Neural crest cell (in vitro differentiated cells): ENCODE measurements at regions not wholly inside any gene's neighbourhood (a gene's known extent, or its start where the extent isn't known, plus 50 kb on each side); places are given as distances from the start of the nearest gene placed in this dataset.
"Not testable (repeated sequence)": the region's sequence is repeated elsewhere in the genome, so short reads cannot be mapped to it uniquely, and the experiment has no call there.

Experiments
- DNase-seq: peaks from one replicate; pipeline ENCODE4 v3.0.0; 2021; ENCODE audit warnings: low read depth, mixed read lengths, low spot score
- H3K27ac Mint-ChIP-seq: one replicate; pipeline ENCODE4 v1.8.0; 2021; ENCODE audit warnings: mild to moderate bottlenecking, mixed read lengths; ENCODE audit not compliant: unreplicated experiment
- H3K27me3 Mint-ChIP-seq: 2 replicates; pipeline ENCODE4 v1.8.0; 2021; ENCODE audit warnings: low read depth, mild to moderate bottlenecking, mixed read lengths
- H3K36me3 Mint-ChIP-seq: 2 replicates; pipeline ENCODE4 v1.8.0; 2021; ENCODE audit warnings: low read depth, mild to moderate bottlenecking, mixed read lengths
- H3K4me1 Mint-ChIP-seq: 2 replicates; pipeline ENCODE4 v1.8.0; 2021; ENCODE audit warnings: mixed read lengths
- H3K4me3 Mint-ChIP-seq: one replicate; pipeline ENCODE4 v1.8.0; 2021; ENCODE audit warnings: mild to moderate bottlenecking, mixed read lengths
- H3K9me3 Mint-ChIP-seq: 2 replicates; pipeline ENCODE4 v1.8.0; 2021; ENCODE audit warnings: mixed read lengths
- CTCF ChIP-seq: fragments of 200-600 bp; sonication (generic); conservative IDR thresholded peaks from 2 replicates; pipeline ENCODE4 v1.5.0; 2021; ENCODE audit warnings: antibody characterized with exemption, mild to moderate bottlenecking

- no peak for TF ChIP-seq CTCF
- no peaks in the 10 kb centered on the region for H3K4me1 Mint-ChIP-seq
These were observed 411.6 kb downstream of the NEBL start for GRCh38 chr10:20485554-20485953.

GRCh38 chr10:20481054-20481453 is 416.1 kb downstream of the NEBL start:
- Mint-ChIP-seq H3K4me1 (no peaks in the 10 kb centered on the region), H3K27ac (no peak overlapping the region), H3K4me3 (no peak overlapping the region), H3K9me3 (peaks cover 10% of the 10 kb centered on the region), H3K27me3 (no peaks in the 10 kb centered on the region), H3K36me3 (peaks cover 5% of the 10 kb centered on the region)
- TF ChIP-seq CTCF: no peak
- no peak for DNase-seq

More at GRCh38 chr10:20485554-20485953, 411.6 kb downstream of the NEBL start:
- no peak overlapping the region for H3K27ac Mint-ChIP-seq
- no peak overlapping the region for H3K4me3 Mint-ChIP-seq
- no peaks in the 10 kb centered on the region for H3K27me3 Mint-ChIP-seq
- DNase-seq: no peak
- peaks cover 8% of the 10 kb centered on the region for H3K9me3 Mint-ChIP-seq
- H3K36me3 Mint-ChIP-seq: peaks cover 3% of the 10 kb centered on the region

GRCh38 chr10:20480575-20480974 is 416.5 kb downstream of the NEBL start:
- not testable (repeated sequence) for H3K27me3 Mint-ChIP-seq, H3K27ac Mint-ChIP-seq, DNase-seq, H3K36me3 Mint-ChIP-seq, H3K4me3 Mint-ChIP-seq, H3K4me1 Mint-ChIP-seq
- H3K9me3 Mint-ChIP-seq: peaks cover 10% of the 10 kb centered on the region

GRCh38 chr10:20474064-20474463 is 423.0 kb downstream of the NEBL start:
- no peaks in the 10 kb centered on the region for H3K27me3 Mint-ChIP-seq
- no peak for DNase-seq
- no peak overlapping the region for H3K27ac Mint-ChIP-seq
- no peak overlapping the region for H3K4me3 Mint-ChIP-seq
- TF ChIP-seq CTCF: no peak
- peaks cover 21% of the 10 kb centered on the region for H3K4me1 Mint-ChIP-seq
- H3K36me3 Mint-ChIP-seq: no peaks in the 10 kb centered on the region
- peaks cover 7% of the 10 kb centered on the region for H3K9me3 Mint-ChIP-seq

GRCh38 chr10:20473023-20473760 is 423.9 kb downstream of the NEBL start:
- no peaks in the 10 kb centered on the region for H3K27me3 Mint-ChIP-seq
- peaks cover 7% of the 10 kb centered on the region for H3K9me3 Mint-ChIP-seq
- H3K36me3 Mint-ChIP-seq: peaks cover 2% of the 10 kb centered on the region

More at GRCh38 chr10:20473023-20473760, 423.9 kb downstream of the NEBL start:
- H3K4me3 Mint-ChIP-seq: no peak overlapping the region
- TF ChIP-seq CTCF: no peak
- H3K4me1 Mint-ChIP-seq: peaks cover 21% of the 10 kb centered on the region
- no peak for DNase-seq
- peak overlapping the region; percentile 53 for H3K27ac Mint-ChIP-seq
